Rectal smooth muscle tissue (tissue), 1 donor: ENCODE measurements at regions not wholly inside any gene's neighbourhood (a gene's known extent, or its start where the extent isn't known, plus 50 kb on each side); places are given as distances from the start of the nearest gene placed in this dataset.

Experiments used
- H3K27ac ChIP-seq: one replicate; pipeline ENCODE4 v1.7.0; 2013; ENCODE audit warnings: low read depth, low read length, inconsistent platforms
- H3K27me3 ChIP-seq: one replicate; pipeline ENCODE4 v1.7.0; 2013; ENCODE audit warnings: low read length; ENCODE audit not compliant: control insufficient read depth, insufficient read depth
- H3K36me3 ChIP-seq: one replicate; pipeline ENCODE4 v1.7.0; 2013; ENCODE audit warnings: low read length; ENCODE audit not compliant: control insufficient read depth, insufficient read depth
- H3K4me1 ChIP-seq: one replicate; pipeline ENCODE4 v1.7.0; 2013; ENCODE audit warnings: low read length; ENCODE audit not compliant: control insufficient read depth, insufficient read depth
- H3K4me3 ChIP-seq: one replicate; pipeline ENCODE4 v1.7.0; 2013; ENCODE audit warnings: low read length
- H3K9ac ChIP-seq: one replicate; pipeline ENCODE4 v1.7.0; 2013; ENCODE audit warnings: low read length

- H3K27me3 ChIP-seq: no peaks in the 10 kb centered on the region
- no peaks in the 10 kb centered on the region for H3K36me3 ChIP-seq
- H3K4me1 ChIP-seq: no peaks in the 10 kb centered on the region
- H3K9ac ChIP-seq: no peak overlapping the region
- H3K4me3 ChIP-seq: no peak overlapping the region
- H3K27ac ChIP-seq: no peak overlapping the region
Measured at GRCh38 chr12:19683178-19683927, 244.1 kb downstream of the AEBP2 start.

- Histone ChIP-seq H3K27ac (no peak overlapping the region), H3K9ac (no peak overlapping the region), H3K36me3 (no peaks in the 10 kb centered on the region), H3K27me3 (no peaks in the 10 kb centered on the region), H3K4me3 (no peak overlapping the region), H3K4me1 (no peaks in the 10 kb centered on the region)
Measured at GRCh38 chr12:19687371-19687770, 248.1 kb downstream of the AEBP2 start.

GRCh38 chr12:19688532-19688931, 249.2 kb downstream of the AEBP2 start:
- Histone ChIP-seq H3K4me3 (no peak overlapping the region), H3K4me1 (no peaks in the 10 kb centered on the region), H3K27me3 (no peaks in the 10 kb centered on the region), H3K27ac (no peak overlapping the region), H3K36me3 (no peaks in the 10 kb centered on the region), H3K9ac (no peak overlapping the region)

- H3K27me3 ChIP-seq: no peaks in the 10 kb centered on the region
- H3K27ac ChIP-seq: no peak overlapping the region
- no peak overlapping the region for H3K4me3 ChIP-seq
Measured at GRCh38 chr12:19689226-19689625, 249.9 kb downstream of the AEBP2 start.

GRCh38 chr12:19689801-19690472, 250.6 kb downstream of the AEBP2 start:
- Histone ChIP-seq H3K36me3 (no peaks in the 10 kb centered on the region), H3K9ac (no peak overlapping the region), H3K27me3 (no peaks in the 10 kb centered on the region), H3K4me3 (no peak overlapping the region), H3K4me1 (no peaks in the 10 kb centered on the region), H3K27ac (no peak overlapping the region)

More at GRCh38 chr12:19689226-19689625, 249.9 kb downstream of the AEBP2 start:
- Histone ChIP-seq H3K36me3 (no peaks in the 10 kb centered on the region), H3K4me1 (no peaks in the 10 kb centered on the region), H3K9ac (no peak overlapping the region)

- Histone ChIP-seq H3K4me3 (no peak overlapping the region), H3K36me3 (no peaks in the 10 kb centered on the region)
Measured at GRCh38 chr12:19692091-19692490, 252.8 kb downstream of the AEBP2 start.

GRCh38 chr12:19692566-19692965, 253.3 kb downstream of the AEBP2 start:
- no peaks in the 10 kb centered on the region for H3K27me3 ChIP-seq
- no peak overlapping the region for H3K9ac ChIP-seq
- no peaks in the 10 kb centered on the region for H3K36me3 ChIP-seq
- no peaks in the 10 kb centered on the region for H3K4me1 ChIP-seq
- no peak overlapping the region for H3K27ac ChIP-seq
- H3K4me3 ChIP-seq: no peak overlapping the region

More at GRCh38 chr12:19692091-19692490, 252.8 kb downstream of the AEBP2 start:
- Histone ChIP-seq H3K27me3 (no peaks in the 10 kb centered on the region), H3K4me1 (no peaks in the 10 kb centered on the region), H3K27ac (no peak overlapping the region), H3K9ac (no peak overlapping the region)

GRCh38 chr12:19694627-19695026, 255.3 kb downstream of the AEBP2 start:
- H3K4me3 ChIP-seq: no peak overlapping the region
- H3K27me3 ChIP-seq: no peaks in the 10 kb centered on the region
- H3K9ac ChIP-seq: no peak overlapping the region
- no peaks in the 10 kb centered on the region for H3K4me1 ChIP-seq
- H3K36me3 ChIP-seq: no peaks in the 10 kb centered on the region
- H3K27ac ChIP-seq: no peak overlapping the region

GRCh38 chr12:19695244-19696098, 256.2 kb downstream of the AEBP2 start:
- Histone ChIP-seq H3K9ac (no peak overlapping the region), H3K36me3 (no peaks in the 10 kb centered on the region), H3K27ac (no peak overlapping the region), H3K27me3 (no peaks in the 10 kb centered on the region), H3K4me1 (no peaks in the 10 kb centered on the region), H3K4me3 (no peak overlapping the region)

- Histone ChIP-seq H3K27me3 (no peaks in the 10 kb centered on the region), H3K9ac (no peak overlapping the region), H3K36me3 (no peaks in the 10 kb centered on the region), H3K4me1 (no peaks in the 10 kb centered on the region), H3K27ac (no peak overlapping the region), H3K4me3 (no peak overlapping the region)
Measured at GRCh38 chr12:19700969-19701368, 261.7 kb downstream of the AEBP2 start.

GRCh38 chr12:19704966-19705365, 265.7 kb downstream of the AEBP2 start:
- Histone ChIP-seq H3K9ac (no peak overlapping the region), H3K36me3 (no peaks in the 10 kb centered on the region), H3K27me3 (no peaks in the 10 kb centered on the region), H3K27ac (no peak overlapping the region), H3K4me1 (no peaks in the 10 kb centered on the region), H3K4me3 (no peak overlapping the region)

- no peak overlapping the region for H3K4me3 ChIP-seq
- H3K27me3 ChIP-seq: no peaks in the 10 kb centered on the region
- no peaks in the 10 kb centered on the region for H3K36me3 ChIP-seq
- peaks cover 5% of the 10 kb centered on the region for H3K4me1 ChIP-seq
- no peak overlapping the region for H3K27ac ChIP-seq
- H3K9ac ChIP-seq: no peak overlapping the region
Measured at GRCh38 chr12:19706936-19707335, 267.6 kb downstream of the AEBP2 start.
